SK-N-MC (cell line): ENCODE measurements at regions not wholly inside any gene's neighbourhood (a gene's known extent, or its start where the extent isn't known, plus 50 kb on each side); places are given as distances from the start of the nearest gene placed in this dataset.

Experiments used
- EZH2 ChIP-seq: fragments of 200-600 bp; sonication (generic); IDR thresholded peaks from one replicate; pipeline ENCODE4 v1.6.1; 2017; ENCODE audit warnings: antibody characterized with exemption
- POLR2AphosphoS5 ChIP-seq: IDR thresholded peaks from 2 replicates; pipeline ENCODE4 v1.6.1; 2012; ENCODE audit warnings: mild to moderate bottlenecking, low read depth, low read length, borderline replicate concordance

- TF ChIP-seq EZH2 (no peak), POLR2AphosphoS5 (no peak)
Measured at GRCh38 chr10:23571884-23572283, 133.0 kb downstream of the OTUD1 start.
